SK-N-SH treated with all-trans-retinoic acid at 6 μM for 48 hours (cell line): ENCODE measurements at regions not wholly inside any gene's neighbourhood (a gene's known extent, or its start where the extent isn't known, plus 50 kb on each side); places are given as distances from the start of the nearest gene placed in this dataset.

Source experiments
- RARB ChIP-seq: fragments of 250-450 bp; sonication (Bioruptor Pico); IDR thresholded peaks from 2 replicates; pipeline ENCODE4 v1.8.0; 2021; ENCODE audit warnings: mild to moderate bottlenecking, moderate library complexity
- ZC3H10 ChIP-seq: fragments of 250-450 bp; sonication (Bioruptor Pico); IDR thresholded peaks from 2 replicates; pipeline ENCODE4 v1.5.1; 2021; ENCODE audit warnings: mild to moderate bottlenecking, moderate library complexity
- ZFP3 ChIP-seq: fragments of 250-450 bp; sonication (Bioruptor Pico); IDR thresholded peaks from 2 replicates; pipeline ENCODE4 v1.5.0; 2020; ENCODE audit warnings: mild to moderate bottlenecking, moderate library complexity
- ZFP30 ChIP-seq: fragments of 450-650 bp; formaldehyde crosslinking; IDR thresholded peaks from 2 replicates; pipeline ENCODE4 v1.5.0; 2022; ENCODE audit warnings: mild to moderate bottlenecking, moderate library complexity
- ZNF70 ChIP-seq: fragments of 450-650 bp; formaldehyde crosslinking; IDR thresholded peaks from 2 replicates; pipeline ENCODE4 v1.5.0; 2020; ENCODE audit warnings: mild to moderate bottlenecking, moderate library complexity
- TF ChIP-seq, protein P1 (sequence below): fragments of 250-450 bp; sonication (Bioruptor Pico); IDR thresholded peaks from 2 replicates; pipeline ENCODE4 v1.5.1; 2020; ENCODE audit warnings: low read depth, mild to moderate bottlenecking, moderate library complexity

DNA sequence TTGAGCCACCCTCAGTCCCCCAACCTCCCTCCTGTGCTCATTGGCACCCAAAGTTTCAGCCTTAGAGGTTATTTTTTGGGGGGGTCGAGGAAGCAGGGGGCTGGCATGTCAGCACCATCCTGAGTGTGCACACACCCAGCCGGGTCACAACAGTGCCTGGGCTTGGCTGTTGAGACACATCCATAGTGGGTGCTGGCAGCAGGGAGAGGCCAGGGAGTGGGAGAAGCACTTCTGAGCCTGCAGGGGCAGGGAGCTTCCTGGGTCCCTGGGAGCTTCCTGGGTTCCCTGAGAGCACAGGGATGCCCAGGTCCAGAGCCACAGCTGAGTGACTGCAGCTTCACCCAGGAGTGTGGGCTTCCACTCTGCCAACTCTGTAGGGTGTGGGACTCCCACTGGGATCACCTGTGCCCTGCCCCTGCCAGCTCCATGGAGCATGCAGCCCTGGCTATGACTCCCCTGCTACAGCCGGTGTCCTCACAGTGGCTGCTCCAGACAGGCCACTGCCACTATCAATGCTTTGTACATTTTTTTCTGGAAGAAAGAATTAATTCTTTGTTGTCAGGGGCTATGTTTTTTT lies 240.4 kb downstream of the PTGER3 start:
- TF ChIP-seq RARB (CRISPR knock-in tag) (no peak), ZNF70 (CRISPR knock-in tag) (no peak), ZFP30 (no peak), ZFP3 (CRISPR knock-in tag) (no peak), ZC3H10 (CRISPR knock-in tag) (no peak)
- TF ChIP-seq, protein P1, sequence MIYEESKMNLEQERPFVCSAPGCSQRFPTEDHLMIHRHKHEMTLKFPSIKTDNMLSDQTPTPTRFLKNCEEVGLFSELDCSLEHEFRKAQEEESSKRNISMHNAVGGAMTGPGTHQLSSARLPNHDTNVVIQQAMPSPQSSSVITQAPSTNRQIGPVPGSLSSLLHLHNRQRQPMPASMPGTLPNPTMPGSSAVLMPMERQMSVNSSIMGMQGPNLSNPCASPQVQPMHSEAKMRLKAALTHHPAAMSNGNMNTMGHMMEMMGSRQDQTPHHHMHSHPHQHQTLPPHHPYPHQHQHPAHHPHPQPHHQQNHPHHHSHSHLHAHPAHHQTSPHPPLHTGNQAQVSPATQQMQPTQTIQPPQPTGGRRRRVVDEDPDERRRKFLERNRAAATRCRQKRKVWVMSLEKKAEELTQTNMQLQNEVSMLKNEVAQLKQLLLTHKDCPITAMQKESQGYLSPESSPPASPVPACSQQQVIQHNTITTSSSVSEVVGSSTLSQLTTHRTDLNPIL (CRISPR knock-in tag), result no peak
